ENCODE measurements at regions not wholly inside any gene's neighbourhood (a gene's known extent, or its start where the extent isn't known, plus 50 kb on each side); places are given as distances from the start of the nearest gene placed in this dataset.

- TF ChIP-seq, protein P1, sequence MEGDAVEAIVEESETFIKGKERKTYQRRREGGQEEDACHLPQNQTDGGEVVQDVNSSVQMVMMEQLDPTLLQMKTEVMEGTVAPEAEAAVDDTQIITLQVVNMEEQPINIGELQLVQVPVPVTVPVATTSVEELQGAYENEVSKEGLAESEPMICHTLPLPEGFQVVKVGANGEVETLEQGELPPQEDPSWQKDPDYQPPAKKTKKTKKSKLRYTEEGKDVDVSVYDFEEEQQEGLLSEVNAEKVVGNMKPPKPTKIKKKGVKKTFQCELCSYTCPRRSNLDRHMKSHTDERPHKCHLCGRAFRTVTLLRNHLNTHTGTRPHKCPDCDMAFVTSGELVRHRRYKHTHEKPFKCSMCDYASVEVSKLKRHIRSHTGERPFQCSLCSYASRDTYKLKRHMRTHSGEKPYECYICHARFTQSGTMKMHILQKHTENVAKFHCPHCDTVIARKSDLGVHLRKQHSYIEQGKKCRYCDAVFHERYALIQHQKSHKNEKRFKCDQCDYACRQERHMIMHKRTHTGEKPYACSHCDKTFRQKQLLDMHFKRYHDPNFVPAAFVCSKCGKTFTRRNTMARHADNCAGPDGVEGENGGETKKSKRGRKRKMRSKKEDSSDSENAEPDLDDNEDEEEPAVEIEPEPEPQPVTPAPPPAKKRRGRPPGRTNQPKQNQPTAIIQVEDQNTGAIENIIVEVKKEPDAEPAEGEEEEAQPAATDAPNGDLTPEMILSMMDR (IDR thresholded peaks at IDR 0.05): no peak
Observed at GRCh38 chr18:56286775-56287325, 351.5 kb downstream of the TXNL1 start.

DNA sequence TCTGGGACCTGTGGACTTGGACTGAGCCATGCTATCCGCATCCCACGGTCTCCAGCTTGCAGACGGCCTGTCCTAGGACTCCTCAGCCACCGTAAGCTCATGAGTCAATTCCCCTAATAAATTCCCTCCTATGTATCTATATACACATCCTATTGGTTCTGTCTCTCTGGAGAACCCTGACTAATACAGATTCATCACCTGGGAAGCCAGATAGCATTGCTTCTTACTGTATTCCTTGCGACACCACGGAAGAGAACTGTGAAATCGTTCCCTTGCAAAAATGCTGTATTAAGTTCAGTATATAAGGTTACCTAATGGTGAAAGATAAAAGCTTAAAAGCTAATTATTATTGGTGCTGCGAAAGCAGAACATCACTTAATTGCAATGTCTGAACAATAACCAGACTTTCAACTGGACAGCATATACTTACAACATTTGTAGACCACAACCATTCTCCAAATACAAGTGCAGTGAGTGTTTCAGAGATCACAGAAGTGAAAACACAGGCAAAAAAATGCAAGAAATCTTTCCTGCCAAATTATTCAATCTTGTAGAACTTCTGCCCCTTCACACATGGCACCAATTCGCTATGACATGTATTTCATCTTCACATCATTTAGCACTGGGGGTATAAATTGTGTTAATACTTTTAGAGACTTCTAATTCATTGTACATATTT is 352.9 kb downstream of the TXNL1 start:
- ATAC-seq: no peak
- Histone ChIP-seq H3K27ac (no peak overlapping the region), H3K4me1 (no peaks in the 10 kb centered on the region), H3K36me3 (ENCODE audit: insufficient read depth in 1 of 2, low read depth in 1 of 2) (no peaks in the 10 kb centered on the region), H3K9me3 (no peaks in the 10 kb centered on the region), H3K27me3 (ENCODE audit: insufficient read depth in 3 of 3, low read length in 2 of 3) (no peaks in the 10 kb centered on the region), H3K4me3 (no peak overlapping the region)
- intact Hi-C loops (cut with DNase I): no loop called here
- TF ChIP-seq, protein P1 (IDR thresholded peaks at IDR 0.05): no peak
- no peak for DNase-seq
- 92 to 94% (median 94%) methylated on average over 9 of the region's 9 CpGs for WGBS, 3 donors

More at GRCh38 chr18:56286775-56287325, 351.5 kb downstream of the TXNL1 start:
- H3K27ac ChIP-seq: no peak overlapping the region
- WGBS, 3 donors: 65 to 72% (median 70%) methylated on average over 4 of the region's 4 CpGs
- H3K9me3 ChIP-seq: no peaks in the 10 kb centered on the region
- ATAC-seq (no peak), DNase-seq (no peak)
- no peaks in the 10 kb centered on the region for H3K27me3 ChIP-seq (ENCODE audit: insufficient read depth in 3 of 3, low read length in 2 of 3)
- no peak overlapping the region for H3K4me3 ChIP-seq
- intact Hi-C loops (cut with DNase I): no loop called here
- H3K36me3 ChIP-seq (ENCODE audit: insufficient read depth in 1 of 2, low read depth in 1 of 2): no peaks in the 10 kb centered on the region
- no peaks in the 10 kb centered on the region for H3K4me1 ChIP-seq

GRCh38 chr18:56284319-56284718 is 354.1 kb downstream of the TXNL1 start:
- ATAC-seq (no peak), DNase-seq (no peak)
- Histone ChIP-seq H3K4me1 (no peaks in the 10 kb centered on the region), H3K27ac (no peak overlapping the region), H3K9me3 (no peaks in the 10 kb centered on the region), H3K36me3 (ENCODE audit: insufficient read depth in 1 of 2, low read depth in 1 of 2) (no peaks in the 10 kb centered on the region), H3K27me3 (ENCODE audit: insufficient read depth in 3 of 3, low read length in 2 of 3) (no peaks in the 10 kb centered on the region), H3K4me3 (no peak overlapping the region)
- WGBS, 3 donors: 71 to 80% (median 77%) methylated on average over 1 of the region's 1 CpG
- intact Hi-C loops (cut with DNase I): no loop called here
- TF ChIP-seq, protein P1 (IDR thresholded peaks at IDR 0.05): no peak

GRCh38 chr18:56283316-56283715 is 355.1 kb downstream of the TXNL1 start:
- TF ChIP-seq, protein P1 (IDR thresholded peaks at IDR 0.05): no peak
- DNase-seq (no peak), ATAC-seq (no peak)
- intact Hi-C loops (cut with DNase I): no loop called here
- no peak overlapping the region for H3K4me3 ChIP-seq
- no peaks in the 10 kb centered on the region for H3K27me3 ChIP-seq (ENCODE audit: insufficient read depth in 3 of 3, low read length in 2 of 3)
- no peaks in the 10 kb centered on the region for H3K4me1 ChIP-seq
- H3K9me3 ChIP-seq: no peaks in the 10 kb centered on the region
- no peaks in the 10 kb centered on the region for H3K36me3 ChIP-seq (ENCODE audit: insufficient read depth in 1 of 2, low read depth in 1 of 2)
- H3K27ac ChIP-seq: no peak overlapping the region

All from psoas muscle (tissue), 7 donors.